WTC11 (cell line): ENCODE measurements at regions not wholly inside any gene's neighbourhood (a gene's known extent, or its start where the extent isn't known, plus 50 kb on each side); places are given as distances from the start of the nearest gene placed in this dataset.

Experiments
- CTCF ChIP-seq: fragments of 200-600 bp; IDR thresholded peaks from 2 replicates; pipeline ENCODE4 v1.8.0; 2022; ENCODE audit warnings: antibody characterized with exemption
- E2F1 ChIP-seq: sonication (generic); formaldehyde crosslinking; IDR thresholded peaks from 2 replicates; pipeline ENCODE4 v1.8.0; 2022; ENCODE audit warnings: mild to moderate bottlenecking, missing genetic modification reagents
- MAX ChIP-seq: sonication (generic); formaldehyde crosslinking; IDR thresholded peaks from 2 replicates; pipeline ENCODE4 v1.8.0; 2022; ENCODE audit warnings: mild to moderate bottlenecking, missing genetic modification reagents
- SMAD3 ChIP-seq: sonication (generic); formaldehyde crosslinking; IDR thresholded peaks from 2 replicates; pipeline ENCODE4 v1.8.0; 2022; ENCODE audit warnings: missing genetic modification reagents, mild to moderate bottlenecking, borderline replicate concordance
- TCF7 ChIP-seq: sonication (generic); formaldehyde crosslinking; IDR thresholded peaks from 2 replicates; pipeline ENCODE4 v1.8.0; 2022; ENCODE audit warnings: mild to moderate bottlenecking, low read depth, missing genetic modification reagents, moderate library complexity
- ZNF121 ChIP-seq: sonication (generic); formaldehyde crosslinking; IDR thresholded peaks from 2 replicates; pipeline ENCODE4 v1.8.0; 2023; ENCODE audit warnings: missing genetic modification reagents

- no peak for TF ChIP-seq CTCF
- no peak for TF ChIP-seq E2F1
- TF ChIP-seq TCF7 (CRISPR knock-in tag): no peak
- TF ChIP-seq SMAD3 (CRISPR knock-in tag): no peak
- TF ChIP-seq ZNF121: no peak
- TF ChIP-seq MAX (CRISPR knock-in tag): no peak
Measured at GRCh38 chr5:142461028-142461590, 136.3 kb upstream of the SPRY4 start.
